ENCODE measurements at regions not wholly inside any gene's neighbourhood (a gene's known extent, or its start where the extent isn't known, plus 50 kb on each side); places are given as distances from the start of the nearest gene placed in this dataset.

DNA sequence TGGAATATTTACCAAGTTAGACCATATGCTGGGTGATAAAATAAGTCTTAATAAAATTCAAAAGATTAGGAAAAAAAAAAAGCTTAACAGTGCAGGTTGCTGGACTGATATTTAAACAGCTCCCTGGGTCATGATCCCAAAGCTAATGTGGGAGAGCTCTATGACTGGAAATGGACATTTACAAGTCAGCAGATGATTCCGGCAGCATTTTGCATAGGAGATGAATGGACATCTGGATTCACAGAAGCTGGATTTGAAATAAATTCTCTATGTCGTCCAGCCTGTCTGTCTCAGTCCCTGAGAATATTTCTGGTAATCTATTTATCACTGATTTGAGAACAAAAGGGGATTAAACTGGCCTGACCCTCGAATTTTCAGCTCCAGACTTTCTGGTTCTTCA is 52.3 kb upstream of the KLHL25 start:
- no peak overlapping the region for H2AFZ ChIP-seq (ENCODE audit: low read depth, low read length)
- no peak overlapping the region for H3K4me2 ChIP-seq (ENCODE audit: low read length)
- H3K9me3 ChIP-seq (ENCODE audit: insufficient read depth, low read length) = no peaks in the 10 kb centered on the region
- H4K20me1 ChIP-seq (ENCODE audit: insufficient read depth, low read length) = no peaks in the 10 kb centered on the region
- H3K4me1 ChIP-seq (ENCODE audit: low read length) = no peaks in the 10 kb centered on the region
- no peak overlapping the region for H3K27ac ChIP-seq (ENCODE audit: low read length)
- H3K9ac ChIP-seq (ENCODE audit: low read length) = no peak overlapping the region
- no peaks in the 10 kb centered on the region for H3K79me2 ChIP-seq (ENCODE audit: low read length)
- H3K36me3 ChIP-seq (replicated peaks; ENCODE audit: low read depth, low read length) = no peaks in the 10 kb centered on the region
- H3K4me3 ChIP-seq (ENCODE audit: low read length) = no peak overlapping the region
- H3K27me3 ChIP-seq (ENCODE audit: low read depth, low read length) = peaks cover 55% of the 10 kb centered on the region
- TF ChIP-seq EZH2phosphoT487 (IDR thresholded peaks at IDR 0.05; ENCODE audit: low read depth) = no peak
- TF ChIP-seq, protein P1, sequence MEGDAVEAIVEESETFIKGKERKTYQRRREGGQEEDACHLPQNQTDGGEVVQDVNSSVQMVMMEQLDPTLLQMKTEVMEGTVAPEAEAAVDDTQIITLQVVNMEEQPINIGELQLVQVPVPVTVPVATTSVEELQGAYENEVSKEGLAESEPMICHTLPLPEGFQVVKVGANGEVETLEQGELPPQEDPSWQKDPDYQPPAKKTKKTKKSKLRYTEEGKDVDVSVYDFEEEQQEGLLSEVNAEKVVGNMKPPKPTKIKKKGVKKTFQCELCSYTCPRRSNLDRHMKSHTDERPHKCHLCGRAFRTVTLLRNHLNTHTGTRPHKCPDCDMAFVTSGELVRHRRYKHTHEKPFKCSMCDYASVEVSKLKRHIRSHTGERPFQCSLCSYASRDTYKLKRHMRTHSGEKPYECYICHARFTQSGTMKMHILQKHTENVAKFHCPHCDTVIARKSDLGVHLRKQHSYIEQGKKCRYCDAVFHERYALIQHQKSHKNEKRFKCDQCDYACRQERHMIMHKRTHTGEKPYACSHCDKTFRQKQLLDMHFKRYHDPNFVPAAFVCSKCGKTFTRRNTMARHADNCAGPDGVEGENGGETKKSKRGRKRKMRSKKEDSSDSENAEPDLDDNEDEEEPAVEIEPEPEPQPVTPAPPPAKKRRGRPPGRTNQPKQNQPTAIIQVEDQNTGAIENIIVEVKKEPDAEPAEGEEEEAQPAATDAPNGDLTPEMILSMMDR (IDR thresholded peaks at IDR 0.05; ENCODE audit: low read depth, low read length) = no peak

DNA sequence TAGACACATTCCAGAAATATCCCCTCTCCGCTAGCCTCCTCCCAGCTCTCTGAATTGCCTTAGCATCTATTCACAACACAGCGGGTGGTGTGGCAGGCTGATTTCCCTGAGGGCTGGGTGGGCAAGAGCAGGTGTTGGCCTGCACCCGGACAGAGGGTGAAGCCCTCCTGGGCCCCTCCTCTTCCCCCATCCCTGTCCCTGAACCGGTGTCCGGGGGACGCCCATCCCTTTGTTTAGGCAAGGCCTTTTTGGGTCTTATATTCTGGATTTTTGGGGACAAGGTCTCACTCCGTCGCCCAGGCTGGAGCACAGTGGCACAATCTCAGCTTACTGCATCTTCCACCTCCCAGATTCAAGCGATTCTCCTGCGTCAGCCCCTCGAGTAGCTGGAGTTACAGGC is 55.2 kb upstream of the KLHL25 start:
- H3K4me1 ChIP-seq (ENCODE audit: low read length) = no peaks in the 10 kb centered on the region
- H3K27ac ChIP-seq (ENCODE audit: low read length) = no peak overlapping the region
- H3K9me3 ChIP-seq (ENCODE audit: insufficient read depth, low read length) = no peaks in the 10 kb centered on the region
- no peaks in the 10 kb centered on the region for H3K79me2 ChIP-seq (ENCODE audit: low read length)
- peaks cover 55% of the 10 kb centered on the region for H3K27me3 ChIP-seq (ENCODE audit: low read depth, low read length)
- no peak overlapping the region for H3K9ac ChIP-seq (ENCODE audit: low read length)
- TF ChIP-seq, protein P1 (IDR thresholded peaks at IDR 0.05; ENCODE audit: low read depth, low read length) = no peak
- H3K36me3 ChIP-seq (replicated peaks; ENCODE audit: low read depth, low read length) = no peaks in the 10 kb centered on the region
- H3K4me3 ChIP-seq (ENCODE audit: low read length) = no peak overlapping the region
- no peak overlapping the region for H2AFZ ChIP-seq (ENCODE audit: low read depth, low read length)
- H3K4me2 ChIP-seq (ENCODE audit: low read length) = no peak overlapping the region
- H4K20me1 ChIP-seq (ENCODE audit: insufficient read depth, low read length) = no peaks in the 10 kb centered on the region

DNA sequence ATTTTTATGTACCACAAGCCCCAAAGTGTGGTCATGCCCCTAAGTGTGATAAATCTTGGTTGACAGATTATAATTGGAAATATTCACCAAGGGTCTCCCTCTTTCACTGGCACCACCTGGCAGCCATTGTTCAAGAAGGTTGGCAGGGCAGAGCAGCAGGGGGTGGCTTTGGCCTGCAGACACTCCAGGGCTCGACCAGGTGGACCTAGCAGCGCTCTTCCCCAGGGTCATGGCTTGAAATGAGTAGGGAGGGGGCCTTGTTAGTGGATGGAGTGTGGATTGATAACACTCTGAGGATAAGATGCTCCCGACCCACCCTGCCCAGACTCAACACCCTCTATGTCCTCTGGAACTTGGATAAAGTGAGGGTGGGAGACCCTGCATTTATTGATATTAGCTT is 58.2 kb upstream of the KLHL25 start:
- Histone ChIP-seq H3K79me2 (ENCODE audit: low read length) (no peaks in the 10 kb centered on the region), H3K27me3 (ENCODE audit: low read depth, low read length) (peaks cover 39% of the 10 kb centered on the region), H3K9me3 (ENCODE audit: insufficient read depth, low read length) (no peaks in the 10 kb centered on the region), H3K9ac (ENCODE audit: low read length) (no peak overlapping the region), H3K4me3 (ENCODE audit: low read length) (no peak overlapping the region), H3K4me1 (ENCODE audit: low read length) (no peaks in the 10 kb centered on the region), H4K20me1 (ENCODE audit: insufficient read depth, low read length) (no peaks in the 10 kb centered on the region), H3K4me2 (ENCODE audit: low read length) (no peak overlapping the region), H3K27ac (ENCODE audit: low read length) (no peak overlapping the region), H3K36me3 (replicated peaks; ENCODE audit: low read depth, low read length) (no peaks in the 10 kb centered on the region), H2AFZ (ENCODE audit: low read depth, low read length) (no peak overlapping the region)
- TF ChIP-seq, protein P1 (IDR thresholded peaks at IDR 0.05; ENCODE audit: low read depth, low read length) = no peak
- TF ChIP-seq EZH2phosphoT487 (IDR thresholded peaks at IDR 0.05; ENCODE audit: low read depth) = no peak

DNA sequence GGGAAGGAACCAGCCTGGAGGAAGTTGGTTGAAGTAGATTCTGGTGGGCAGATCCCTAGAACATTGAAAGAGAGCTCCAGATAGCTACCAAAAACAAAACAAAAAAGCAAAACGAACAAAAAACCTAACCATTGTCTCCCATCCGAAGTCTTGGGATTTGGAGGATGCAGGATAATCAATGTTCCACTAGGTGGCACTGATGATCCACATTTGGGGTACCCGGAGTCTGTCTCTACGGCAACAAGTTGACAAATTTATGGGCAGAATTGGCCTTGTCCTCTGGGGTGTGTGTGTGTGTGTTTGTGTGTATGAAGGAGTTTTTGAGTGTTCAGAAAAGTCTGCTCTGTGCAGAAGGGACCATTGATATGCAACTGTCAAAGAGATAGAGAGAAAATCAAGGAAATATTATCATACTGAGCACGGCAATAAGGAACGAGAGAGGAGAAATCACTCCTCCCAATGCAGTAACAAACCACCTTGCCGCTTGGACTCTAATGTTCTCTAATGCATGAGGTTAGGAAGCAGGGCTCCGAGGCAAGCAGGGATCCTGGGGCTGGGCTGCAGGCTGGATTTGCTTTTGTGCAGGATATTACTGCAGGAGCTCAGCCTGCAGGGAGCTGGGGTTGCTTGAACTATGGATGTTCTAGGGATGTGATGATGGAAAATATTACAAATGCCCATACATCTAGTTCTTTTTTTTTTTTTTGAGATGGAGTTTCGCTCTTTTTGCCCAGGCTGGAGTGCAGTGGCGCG is 59.8 kb upstream of the KLHL25 start:
- Histone ChIP-seq H2AFZ (ENCODE audit: low read depth, low read length) (peak overlapping the region; percentile 35; the same call in 1 of the 2 replicates), H3K4me1 (ENCODE audit: low read length) (no peaks in the 10 kb centered on the region), H4K20me1 (ENCODE audit: insufficient read depth, low read length) (no peaks in the 10 kb centered on the region), H3K27ac (ENCODE audit: low read length) (no peak overlapping the region), H3K9me3 (ENCODE audit: insufficient read depth, low read length) (no peaks in the 10 kb centered on the region), H3K36me3 (replicated peaks; ENCODE audit: low read depth, low read length) (no peaks in the 10 kb centered on the region), H3K4me2 (ENCODE audit: low read length) (peak overlapping the region; percentile 36), H3K27me3 (ENCODE audit: low read depth, low read length) (peaks cover 34% of the 10 kb centered on the region), H3K9ac (ENCODE audit: low read length) (no peak overlapping the region), H3K4me3 (ENCODE audit: low read length) (no peak overlapping the region), H3K79me2 (ENCODE audit: low read length) (no peaks in the 10 kb centered on the region)
- TF ChIP-seq, protein P1 (IDR thresholded peaks at IDR 0.05; ENCODE audit: low read depth, low read length) = peak; percentile 96
- no peak for TF ChIP-seq EZH2phosphoT487 (IDR thresholded peaks at IDR 0.05; ENCODE audit: low read depth)
